Esophagus muscularis mucosa (tissue), 4 donors: ENCODE measurements at regions not wholly inside any gene's neighbourhood (a gene's known extent, or its start where the extent isn't known, plus 50 kb on each side); places are given as distances from the start of the nearest gene placed in this dataset.

ENCODE experiments used
- CTCF ChIP-seq, 3 experiments: fragments of 200-600 bp in 2 of 3; fragments of 450-650 bp in 1 of 3; sonication (generic) in 2 of 3; IDR thresholded peaks; one replicate each; pipeline ENCODE4 v1.5.1; 2017 to 2019; ENCODE audit warnings: antibody characterized with exemption in 3 of 3, mild to moderate bottlenecking in 2 of 3, moderate library complexity in 1 of 3
- EP300 ChIP-seq: sonication (generic); formaldehyde crosslinking; IDR thresholded peaks from one replicate; pipeline ENCODE4 v1.6.1; 2017; ENCODE audit warnings: antibody characterized with exemption
- POLR2A ChIP-seq: fragments of 450-650 bp; IDR thresholded peaks from one replicate; pipeline ENCODE4 v1.6.1; 2017; ENCODE audit warnings: antibody characterized with exemption, moderate library complexity, mild to moderate bottlenecking, low read depth

GRCh38 chr11:70731271-70732022 is 333.1 kb downstream of the CTTN start:
- TF ChIP-seq CTCF (IDR thresholded peaks at IDR 0.05) (no peak), EP300 (no peak), POLR2A (no peak)
